Mesendoderm (in vitro differentiated cells): ENCODE measurements at regions not wholly inside any gene's neighbourhood (a gene's known extent, or its start where the extent isn't known, plus 50 kb on each side); places are given as distances from the start of the nearest gene placed in this dataset.

Experiments
- DNase-seq: peaks from one replicate; pipeline ENCODE4 v3.0.0; 2013
- H2AK5ac ChIP-seq: 2 replicates; pipeline ENCODE4 v1.6.1; 2013; ENCODE audit warnings: low read length, inconsistent platforms
- H2BK120ac ChIP-seq: 2 replicates; pipeline ENCODE4 v1.6.1; 2013; ENCODE audit warnings: low read depth, mild to moderate bottlenecking, low read length, moderate library complexity, mixed read lengths
- H2BK15ac ChIP-seq: replicated peaks from 2 replicates; pipeline ENCODE4 v1.6.1; 2013; ENCODE audit warnings: low read depth, mild to moderate bottlenecking, moderate library complexity
- H2BK5ac ChIP-seq: 2 replicates; pipeline ENCODE4 v1.6.1; 2013; ENCODE audit warnings: low read length, inconsistent platforms
- H3K18ac ChIP-seq: 2 replicates; pipeline ENCODE4 v1.6.1; 2013; ENCODE audit warnings: mild to moderate bottlenecking, low read length, mixed read lengths
- H3K23ac ChIP-seq: one replicate; pipeline ENCODE4 v1.6.1; 2013; ENCODE audit warnings: low read length
- H3K27ac ChIP-seq: 2 replicates; pipeline ENCODE4 v1.5.1; 2013; ENCODE audit warnings: low read depth, mild to moderate bottlenecking, inconsistent platforms, low read length, moderate library complexity
- H3K27me3 ChIP-seq: 2 replicates; pipeline ENCODE4 v1.6.1; 2013; ENCODE audit warnings: low read length, control low read depth, mild to moderate bottlenecking, inconsistent platforms; ENCODE audit not compliant: insufficient read depth, poor library complexity
- H3K36me3 ChIP-seq: 2 replicates; pipeline ENCODE4 v1.6.1; 2013; ENCODE audit warnings: low read length, inconsistent platforms; ENCODE audit not compliant: control insufficient read depth, insufficient read depth
- H3K4ac ChIP-seq: one replicate; pipeline ENCODE4 v1.6.1; 2013; ENCODE audit warnings: low read depth, mild to moderate bottlenecking, low read length, moderate library complexity
- H3K4me1 ChIP-seq: 2 replicates; pipeline ENCODE4 v1.6.1; 2013; ENCODE audit warnings: low read depth, low read length, inconsistent platforms; ENCODE audit not compliant: control insufficient read depth
- H3K4me2 ChIP-seq: 2 replicates; pipeline ENCODE4 v1.6.1; 2013; ENCODE audit warnings: low read length
- H3K4me3 ChIP-seq: 2 replicates; pipeline ENCODE4 v1.5.1; 2013; ENCODE audit warnings: mild to moderate bottlenecking, low read length
- H3K56ac ChIP-seq: one replicate; pipeline ENCODE4 v1.6.1; 2013; ENCODE audit warnings: low read length
- H3K79me1 ChIP-seq: 2 replicates; pipeline ENCODE4 v1.6.1; 2013; ENCODE audit warnings: low read length, inconsistent platforms
- H3K79me2 ChIP-seq: 2 replicates; pipeline ENCODE4 v1.6.1; 2013; ENCODE audit warnings: mild to moderate bottlenecking, low read length; ENCODE audit not compliant: control insufficient read depth, insufficient read depth
- H3K9ac ChIP-seq: 2 replicates; pipeline ENCODE4 v1.6.1; 2013; ENCODE audit warnings: low read length, inconsistent platforms
- H4K5ac ChIP-seq: one replicate; pipeline ENCODE4 v1.6.1; 2013; ENCODE audit warnings: low read length
- H4K8ac ChIP-seq: one replicate; pipeline ENCODE4 v1.6.1; 2013; ENCODE audit warnings: low read depth, mild to moderate bottlenecking, control low read depth, low read length, moderate library complexity
- WGBS: extraction: QIAGEN DNeasy Blood & Tissue Kit; methylation state at CpG from one replicate; pipeline ENCODE4 v1.1.7; 2013; ENCODE audit warnings: low lambda C conversion rate, missing lambda C conversion rate; ENCODE audit not compliant: insufficient coverage; ENCODE audit errors: extremely low coverage; 5-methylcytosine and 5-hydroxymethylcytosine counted together

DNA sequence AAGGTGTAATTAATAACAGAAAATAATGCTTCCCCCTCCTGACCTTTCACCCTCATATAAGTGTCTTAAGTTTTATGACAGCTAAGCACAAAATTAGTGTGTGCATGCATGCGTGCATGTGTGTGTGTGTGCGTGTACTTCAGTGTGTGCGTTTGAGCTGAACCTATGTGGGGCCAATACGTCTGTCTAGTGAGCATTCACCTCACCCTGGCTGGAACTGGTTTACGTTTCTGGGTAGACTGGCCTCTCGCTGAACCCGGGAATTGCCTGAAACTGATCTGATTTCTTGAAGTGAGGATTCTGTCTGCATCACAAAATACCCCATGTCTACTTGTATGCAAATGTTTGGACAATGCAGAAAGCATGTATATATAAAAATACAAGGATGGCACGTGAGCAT lies 68.2 kb upstream of the TBX3 start:
- H3K36me3 ChIP-seq = no peaks in the 10 kb centered on the region

DNA sequence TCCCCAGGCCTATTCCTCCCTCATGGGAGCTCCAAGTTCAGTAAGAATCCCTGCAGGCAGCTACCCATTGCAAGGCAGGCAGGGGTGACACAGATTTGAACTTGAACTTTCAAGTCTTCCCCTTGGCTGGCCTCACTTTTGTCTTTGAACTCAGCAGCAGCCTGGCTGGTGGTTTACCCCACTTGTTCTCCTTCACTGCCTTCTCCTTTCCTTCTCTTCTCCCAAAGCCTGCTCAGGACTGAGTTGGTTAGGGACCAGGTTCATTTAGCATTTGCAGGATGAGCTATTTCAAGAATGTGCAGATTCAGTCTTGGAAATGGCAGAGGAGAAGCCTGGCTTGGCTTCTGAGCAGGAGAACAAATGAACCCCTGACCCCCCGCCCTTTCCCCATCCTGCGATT lies 67.7 kb upstream of the TBX3 start:
- Histone ChIP-seq H3K4me2 (no peak overlapping the region), H3K27ac (no peak overlapping the region), H2AK5ac (no peak overlapping the region), H2BK15ac (no peak overlapping the region), H3K79me1 (no peaks in the 10 kb centered on the region), H3K27me3 (no peaks in the 10 kb centered on the region), H4K5ac (no peak overlapping the region), H3K4me3 (no peak overlapping the region), H3K4me1 (peaks cover 15% of the 10 kb centered on the region), H3K9ac (no peak overlapping the region), H3K18ac (no peak overlapping the region), H4K8ac (no peak overlapping the region), H2BK120ac (no peak overlapping the region), H3K23ac (no peak overlapping the region), H3K4ac (no peak overlapping the region), H3K79me2 (no peaks in the 10 kb centered on the region), H3K36me3 (no peaks in the 10 kb centered on the region), H2BK5ac (no peak overlapping the region), H3K56ac (no peak overlapping the region)
- WGBS = no CpG with 5 or more reads among the region's 2 CpGs
- DNase-seq = peak; percentile 57

More for the DNA sequence above, 68.2 kb upstream of the TBX3 start:
- no peak overlapping the region for H3K4me2 ChIP-seq
- peak overlapping the region; percentile 36 for H3K56ac ChIP-seq
- H2AK5ac ChIP-seq = peak overlapping the region; percentile 43
- no peak overlapping the region for H3K18ac ChIP-seq
- H3K4ac ChIP-seq = no peak overlapping the region
- no peaks in the 10 kb centered on the region for H3K79me1 ChIP-seq
- no peak overlapping the region for H3K9ac ChIP-seq
- DNase-seq = no peak
- H3K23ac ChIP-seq = no peak overlapping the region
- H3K79me2 ChIP-seq = no peaks in the 10 kb centered on the region
- no peak overlapping the region for H2BK120ac ChIP-seq
- H3K4me1 ChIP-seq = peaks cover 11% of the 10 kb centered on the region
- H3K4me3 ChIP-seq = no peak overlapping the region
- no peak overlapping the region for H4K5ac ChIP-seq
- H2BK15ac ChIP-seq = no peak overlapping the region
- H3K27me3 ChIP-seq = no peaks in the 10 kb centered on the region
- WGBS = no CpG with 5 or more reads among the region's 8 CpGs
- H2BK5ac ChIP-seq = peak overlapping the region; percentile 14
- H4K8ac ChIP-seq = no peak overlapping the region
- no peak overlapping the region for H3K27ac ChIP-seq

DNA sequence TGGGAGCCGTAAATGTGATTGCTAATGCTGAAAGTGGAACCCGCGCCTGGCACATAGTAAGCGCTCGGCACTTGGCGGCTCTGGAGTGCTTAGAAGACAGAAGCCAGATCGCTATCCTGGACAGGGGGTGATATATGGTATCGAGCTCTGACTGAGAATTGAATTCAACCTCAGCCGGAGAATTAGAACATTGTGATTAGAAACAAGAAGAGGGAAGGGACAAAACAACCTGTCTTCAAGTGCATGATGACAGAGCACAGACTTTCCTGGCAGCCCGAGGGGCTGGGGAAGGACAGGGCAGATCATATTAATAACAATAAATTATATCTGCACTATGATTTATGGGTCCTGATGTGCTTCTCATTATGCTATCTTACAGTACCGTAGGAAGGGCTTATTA lies 66.9 kb upstream of the TBX3 start:
- Histone ChIP-seq H4K5ac (no peak overlapping the region), H3K23ac (no peak overlapping the region)
- WGBS = no CpG with 5 or more reads among the region's 11 CpGs

DNA sequence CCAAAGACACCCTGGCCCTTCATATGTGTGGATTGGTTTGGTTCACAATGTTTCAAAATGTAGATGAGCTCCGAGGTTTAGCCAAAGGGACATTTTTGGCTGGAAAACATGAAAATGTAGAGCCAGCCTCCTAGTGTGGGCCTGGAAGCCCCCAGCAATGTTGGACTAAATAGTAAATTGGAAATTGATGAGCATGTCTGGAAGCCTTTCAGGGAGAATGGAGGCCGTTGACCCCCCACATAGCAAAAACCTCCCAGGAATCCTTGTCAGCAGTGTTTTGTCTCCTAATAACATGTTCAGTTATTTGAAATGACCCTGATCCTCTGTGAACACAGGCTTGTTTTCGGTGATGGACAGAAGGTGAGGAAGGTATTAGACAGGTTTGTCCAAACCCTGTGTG lies 65.1 kb upstream of the TBX3 start:
- Histone ChIP-seq H2BK15ac (no peak overlapping the region), H3K56ac (peak overlapping the region; percentile 8), H3K79me1 (no peaks in the 10 kb centered on the region), H3K27ac (no peak overlapping the region), H3K4me3 (no peak overlapping the region), H2BK120ac (no peak overlapping the region), H3K9ac (no peak overlapping the region), H3K4me1 (peaks cover 18% of the 10 kb centered on the region), H4K8ac (no peak overlapping the region), H3K4ac (no peak overlapping the region), H3K79me2 (no peaks in the 10 kb centered on the region), H3K27me3 (no peaks in the 10 kb centered on the region), H3K4me2 (no peak overlapping the region), H3K23ac (no peak overlapping the region), H4K5ac (no peak overlapping the region), H3K36me3 (no peaks in the 10 kb centered on the region), H2AK5ac (no peak overlapping the region), H2BK5ac (no peak overlapping the region), H3K18ac (peak overlapping the region; percentile 53)
- no CpG with 5 or more reads among the region's 3 CpGs for WGBS
- DNase-seq = no peak

More for the DNA sequence above, 66.9 kb upstream of the TBX3 start:
- Histone ChIP-seq H2BK15ac (no peak overlapping the region), H2BK120ac (no peak overlapping the region), H3K4me2 (no peak overlapping the region), H3K4me3 (no peak overlapping the region), H3K79me1 (no peaks in the 10 kb centered on the region), H2AK5ac (no peak overlapping the region), H3K18ac (no peak overlapping the region), H3K27me3 (no peaks in the 10 kb centered on the region), H3K4me1 (peaks cover 17% of the 10 kb centered on the region), H3K79me2 (no peaks in the 10 kb centered on the region), H3K56ac (peak overlapping the region; percentile 69), H3K36me3 (no peaks in the 10 kb centered on the region), H3K9ac (no peak overlapping the region), H4K8ac (no peak overlapping the region), H3K4ac (no peak overlapping the region), H3K27ac (no peak overlapping the region), H2BK5ac (no peak overlapping the region)
- DNase-seq = no peak

DNA sequence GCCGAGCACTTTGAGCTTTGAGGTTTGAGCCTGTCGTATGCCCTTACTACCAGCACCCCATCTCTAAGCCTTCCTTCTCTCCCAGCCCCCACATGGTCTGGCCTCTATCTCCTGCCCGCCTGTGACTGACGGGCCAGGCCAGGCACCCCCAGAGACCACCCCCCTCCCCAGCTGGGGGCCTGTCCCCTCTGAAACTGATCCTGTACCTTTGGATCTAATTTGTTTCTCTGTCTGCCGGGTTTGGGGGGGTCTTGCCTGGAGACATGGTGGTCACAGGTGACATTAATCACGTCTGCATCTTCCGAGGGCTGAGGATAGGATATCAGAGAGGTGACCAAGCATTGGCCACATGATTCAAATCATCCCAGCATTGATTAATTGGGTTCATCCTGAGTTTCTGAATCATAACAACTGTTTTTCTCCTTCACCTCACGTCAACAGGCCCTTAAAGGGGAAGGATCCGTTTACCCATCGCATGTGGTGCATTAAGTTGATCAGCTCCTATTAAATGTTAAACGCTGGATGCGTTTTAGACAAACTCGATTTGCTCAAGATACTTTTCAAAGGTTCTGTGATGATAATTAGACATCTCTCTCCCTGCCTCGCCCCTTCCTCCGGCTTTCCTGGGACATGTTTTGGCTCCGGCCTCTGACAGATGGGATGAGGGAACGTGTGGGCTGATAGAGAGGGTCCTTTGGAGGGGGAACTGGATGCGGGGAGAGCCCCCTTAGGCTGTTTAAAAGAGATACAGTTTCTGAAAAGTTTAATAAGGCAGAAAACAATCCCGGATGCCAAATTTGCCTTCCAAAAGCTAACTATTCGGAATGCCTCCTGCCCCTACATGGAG lies 63.3 kb upstream of the TBX3 start:
- Histone ChIP-seq H2BK15ac (no peak overlapping the region), H3K4me1 (peaks cover 14% of the 10 kb centered on the region), H2AK5ac (peak overlapping the region; percentile 57), H3K79me1 (no peaks in the 10 kb centered on the region), H3K9ac (peak overlapping the region; percentile 45), H3K4me3 (no peak overlapping the region), H3K56ac (peak overlapping the region; percentile 85), H3K18ac (peak overlapping the region; percentile 71), H3K79me2 (no peaks in the 10 kb centered on the region), H3K27me3 (no peaks in the 10 kb centered on the region), H2BK5ac (peak overlapping the region; percentile 99), H3K4me2 (no peak overlapping the region), H4K8ac (peak overlapping the region; percentile 67), H3K36me3 (no peaks in the 10 kb centered on the region), H3K27ac (peak overlapping the region; percentile 89), H3K4ac (peak overlapping the region; percentile 93), H4K5ac (peak overlapping the region; percentile 8), H3K23ac (peak overlapping the region; percentile 70), H2BK120ac (peak overlapping the region; percentile 83)
- DNase-seq = no peak
- no CpG with 5 or more reads among the region's 20 CpGs for WGBS
